Prostate gland (tissue), 2 donors: ENCODE measurements at regions not wholly inside any gene's neighbourhood (a gene's known extent, or its start where the extent isn't known, plus 50 kb on each side); places are given as distances from the start of the nearest gene placed in this dataset.

Experiments
- CTCF ChIP-seq, 4 experiments: fragments of 200-600 bp in 2 of 4; fragments of 450-650 bp in 2 of 4; sonication (generic) in 2 of 4; IDR thresholded peaks; 1 replicate in 3 of 4; 2 replicates in 1 of 4; pipeline ENCODE4 v1.5.1; 2016 to 2019; ENCODE audit warnings: antibody characterized with exemption in 4 of 4, mild to moderate bottlenecking in 2 of 4, moderate library complexity in 2 of 4
- POLR2A ChIP-seq: fragments of 450-650 bp; IDR thresholded peaks from one replicate; pipeline ENCODE4 v1.6.1; 2016; ENCODE audit warnings: antibody characterized with exemption, mild to moderate bottlenecking
- POLR2AphosphoS5 ChIP-seq: sonication (generic); formaldehyde crosslinking; IDR thresholded peaks from one replicate; pipeline ENCODE4 v1.6.1; 2017; ENCODE audit warnings: antibody characterized with exemption

- no peak for TF ChIP-seq CTCF (IDR thresholded peaks at IDR 0.05)
- no peak for TF ChIP-seq POLR2AphosphoS5
- TF ChIP-seq POLR2A, result no peak
These were observed 163.5 kb upstream of the ALG10B start for GRCh38 chr12:38152816-38153736.
